IPS-20b (cell line): ENCODE measurements at regions not wholly inside any gene's neighbourhood (a gene's known extent, or its start where the extent isn't known, plus 50 kb on each side); places are given as distances from the start of the nearest gene placed in this dataset.

Source experiments
- H3K27ac ChIP-seq: one replicate; pipeline ENCODE4 v1.5.1; 2013; ENCODE audit warnings: low read length
- H3K27me3 ChIP-seq: 2 replicates; pipeline ENCODE4 v1.6.1; 2013; ENCODE audit warnings: mild to moderate bottlenecking, low read length, inconsistent platforms; ENCODE audit not compliant: insufficient read depth
- H3K36me3 ChIP-seq: 2 replicates; pipeline ENCODE4 v1.6.1; 2013; ENCODE audit warnings: low read depth, mild to moderate bottlenecking, inconsistent platforms, low read length, moderate library complexity; ENCODE audit not compliant: insufficient read depth
- H3K4me1 ChIP-seq: 2 replicates; pipeline ENCODE4 v1.6.1; 2013; ENCODE audit warnings: mild to moderate bottlenecking, control low read depth, inconsistent platforms, low read length, moderate library complexity; ENCODE audit not compliant: insufficient read depth
- H3K4me3 ChIP-seq: 2 replicates; pipeline ENCODE4 v1.5.1; 2013; ENCODE audit warnings: mild to moderate bottlenecking, low read length, inconsistent platforms
- H3K9ac ChIP-seq: 2 replicates; pipeline ENCODE4 v1.6.1; 2013; ENCODE audit warnings: low read depth, mild to moderate bottlenecking, inconsistent platforms, low read length, moderate library complexity
- H3K9me3 ChIP-seq: 2 replicates; pipeline ENCODE4 v1.6.1; 2013; ENCODE audit warnings: mild to moderate bottlenecking, low read depth, low read length, inconsistent platforms; ENCODE audit not compliant: insufficient read depth

- H3K27me3 ChIP-seq, result no peaks in the 10 kb centered on the region
- no peak overlapping the region for H3K27ac ChIP-seq
- no peak overlapping the region for H3K9ac ChIP-seq
These were observed 596.5 kb downstream of the BCL11A start for GRCh38 chr2:59956981-59957380.

GRCh38 chr2:59947917-59948541, 605.4 kb downstream of the BCL11A start:
- Histone ChIP-seq H3K36me3 (no peaks in the 10 kb centered on the region), H3K4me1 (no peaks in the 10 kb centered on the region), H3K4me3 (no peak overlapping the region), H3K9ac (no peak overlapping the region), H3K27ac (no peak overlapping the region), H3K9me3 (no peaks in the 10 kb centered on the region), H3K27me3 (no peaks in the 10 kb centered on the region)

More at GRCh38 chr2:59956981-59957380, 596.5 kb downstream of the BCL11A start:
- Histone ChIP-seq H3K36me3 (no peaks in the 10 kb centered on the region), H3K4me3 (no peak overlapping the region), H3K9me3 (no peaks in the 10 kb centered on the region), H3K4me1 (peaks cover 10% of the 10 kb centered on the region; the same call in 1 of the 2 replicates)

- no peak overlapping the region for H3K4me3 ChIP-seq
- no peaks in the 10 kb centered on the region for H3K27me3 ChIP-seq
- no peak overlapping the region for H3K9ac ChIP-seq
- H3K4me1 ChIP-seq, result no peaks in the 10 kb centered on the region
- no peak overlapping the region for H3K27ac ChIP-seq
- no peaks in the 10 kb centered on the region for H3K36me3 ChIP-seq
- no peaks in the 10 kb centered on the region for H3K9me3 ChIP-seq
These were observed 606.2 kb downstream of the BCL11A start for GRCh38 chr2:59947209-59947608.

- Histone ChIP-seq H3K9me3 (no peaks in the 10 kb centered on the region), H3K4me3 (no peak overlapping the region), H3K4me1 (no peaks in the 10 kb centered on the region), H3K27ac (no peak overlapping the region), H3K27me3 (no peaks in the 10 kb centered on the region), H3K9ac (no peak overlapping the region), H3K36me3 (no peaks in the 10 kb centered on the region)
These were observed 614.2 kb downstream of the BCL11A start for GRCh38 chr2:59939236-59939635.

- H3K4me1 ChIP-seq, result no peaks in the 10 kb centered on the region
- no peaks in the 10 kb centered on the region for H3K36me3 ChIP-seq
- H3K4me3 ChIP-seq, result no peak overlapping the region
- no peak overlapping the region for H3K27ac ChIP-seq
- no peaks in the 10 kb centered on the region for H3K9me3 ChIP-seq
- no peaks in the 10 kb centered on the region for H3K27me3 ChIP-seq
- no peak overlapping the region for H3K9ac ChIP-seq
These were observed 615.3 kb downstream of the BCL11A start for GRCh38 chr2:59938181-59938580.

GRCh38 chr2:59936048-59936447, 617.4 kb downstream of the BCL11A start:
- no peaks in the 10 kb centered on the region for H3K9me3 ChIP-seq
- no peaks in the 10 kb centered on the region for H3K36me3 ChIP-seq
- H3K27ac ChIP-seq, result no peak overlapping the region
- H3K27me3 ChIP-seq, result no peaks in the 10 kb centered on the region
- no peaks in the 10 kb centered on the region for H3K4me1 ChIP-seq
- no peak overlapping the region for H3K4me3 ChIP-seq
- no peak overlapping the region for H3K9ac ChIP-seq

- Histone ChIP-seq H3K4me3 (no peak overlapping the region), H3K9me3 (no peaks in the 10 kb centered on the region), H3K27ac (no peak overlapping the region), H3K27me3 (no peaks in the 10 kb centered on the region), H3K4me1 (no peaks in the 10 kb centered on the region), H3K9ac (no peak overlapping the region), H3K36me3 (no peaks in the 10 kb centered on the region)
These were observed 618.4 kb downstream of the BCL11A start for GRCh38 chr2:59935005-59935404.

- no peak overlapping the region for H3K4me3 ChIP-seq
- H3K4me1 ChIP-seq, result no peaks in the 10 kb centered on the region
- no peaks in the 10 kb centered on the region for H3K27me3 ChIP-seq
- H3K9me3 ChIP-seq, result no peaks in the 10 kb centered on the region
- H3K27ac ChIP-seq, result no peak overlapping the region
- no peaks in the 10 kb centered on the region for H3K36me3 ChIP-seq
- H3K9ac ChIP-seq, result no peak overlapping the region
These were observed 619.5 kb downstream of the BCL11A start for GRCh38 chr2:59933948-59934347.

- no peaks in the 10 kb centered on the region for H3K27me3 ChIP-seq
These were observed 621.1 kb downstream of the BCL11A start for GRCh38 chr2:59932341-59932740.

GRCh38 chr2:59930430-59930829, 623.0 kb downstream of the BCL11A start:
- H3K9ac ChIP-seq, result no peak overlapping the region
- no peak overlapping the region for H3K4me3 ChIP-seq
- no peak overlapping the region for H3K27ac ChIP-seq
- H3K4me1 ChIP-seq, result no peaks in the 10 kb centered on the region
- H3K27me3 ChIP-seq, result no peaks in the 10 kb centered on the region
- H3K9me3 ChIP-seq, result no peaks in the 10 kb centered on the region
- H3K36me3 ChIP-seq, result no peaks in the 10 kb centered on the region

More at GRCh38 chr2:59932341-59932740, 621.1 kb downstream of the BCL11A start:
- no peaks in the 10 kb centered on the region for H3K9me3 ChIP-seq
- H3K27ac ChIP-seq, result no peak overlapping the region
- no peaks in the 10 kb centered on the region for H3K4me1 ChIP-seq
- no peak overlapping the region for H3K9ac ChIP-seq
- no peak overlapping the region for H3K4me3 ChIP-seq
- no peaks in the 10 kb centered on the region for H3K36me3 ChIP-seq

GRCh38 chr2:59926731-59927130, 626.7 kb downstream of the BCL11A start:
- H3K9me3 ChIP-seq, result no peaks in the 10 kb centered on the region
- no peak overlapping the region for H3K4me3 ChIP-seq
- H3K27me3 ChIP-seq, result no peaks in the 10 kb centered on the region
- H3K27ac ChIP-seq, result no peak overlapping the region
- H3K9ac ChIP-seq, result no peak overlapping the region
- no peaks in the 10 kb centered on the region for H3K36me3 ChIP-seq
- no peaks in the 10 kb centered on the region for H3K4me1 ChIP-seq

GRCh38 chr2:59925321-59925720, 628.1 kb downstream of the BCL11A start:
- no peaks in the 10 kb centered on the region for H3K36me3 ChIP-seq
- H3K4me1 ChIP-seq, result no peaks in the 10 kb centered on the region

More at GRCh38 chr2:59925321-59925720, 628.1 kb downstream of the BCL11A start:
- no peaks in the 10 kb centered on the region for H3K9me3 ChIP-seq
- H3K9ac ChIP-seq, result no peak overlapping the region
- H3K27me3 ChIP-seq, result no peaks in the 10 kb centered on the region
- H3K27ac ChIP-seq, result no peak overlapping the region
- no peak overlapping the region for H3K4me3 ChIP-seq
